Inflammatory macrophage treated with lipopolysaccharide for 1 hour (primary cell): ENCODE measurements at regions not wholly inside any gene's neighbourhood (a gene's known extent, or its start where the extent isn't known, plus 50 kb on each side); places are given as distances from the start of the nearest gene placed in this dataset.
"Not testable (repeated sequence)": the region's sequence is repeated elsewhere in the genome, so short reads cannot be mapped to it uniquely, and the experiment has no call there.

Source experiments
- DNase-seq, 2 donors: peaks; one replicate each; pipeline ENCODE4 v3.0.0-alpha.2; 2020 to 2022

DNA sequence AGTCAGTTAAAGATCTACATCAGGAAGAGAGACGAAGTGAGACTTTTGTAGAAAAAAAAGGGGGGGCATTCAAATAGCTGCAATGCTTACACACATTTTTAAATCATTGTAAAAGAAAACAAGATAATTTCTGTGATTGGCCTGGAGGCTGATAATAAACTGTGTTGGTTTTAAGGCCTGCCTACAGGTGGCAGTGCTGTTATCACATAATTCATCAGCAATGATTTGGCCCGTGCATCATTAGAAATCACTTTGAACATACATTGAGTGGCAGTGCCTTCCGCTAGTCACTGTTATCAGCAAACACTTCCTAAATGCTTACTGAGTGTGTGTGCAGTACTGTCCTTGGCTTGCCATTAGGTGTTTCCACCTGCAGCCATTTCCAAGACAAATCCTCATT is 831.9 kb downstream of the TRIML1 start:
- DNase-seq = no peak

DNA sequence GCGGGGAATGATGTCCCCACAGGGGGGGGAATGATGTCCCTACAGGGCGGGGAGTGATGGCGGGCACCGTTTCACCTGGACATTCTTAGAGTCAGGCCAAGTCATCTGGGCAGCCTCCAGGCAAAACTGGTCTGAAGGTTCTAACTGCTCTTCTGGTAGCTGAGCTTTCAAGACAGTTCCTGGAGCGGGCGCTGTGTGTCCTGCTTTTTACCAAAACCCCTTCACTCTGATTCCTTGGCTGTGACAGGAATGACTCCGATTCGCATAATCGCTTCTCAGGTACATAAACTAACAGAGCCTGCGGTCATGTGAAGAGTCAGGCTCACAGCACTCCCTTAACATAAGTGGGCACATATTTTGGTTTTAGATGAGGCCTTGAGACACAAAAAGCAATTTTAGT is 836.0 kb downstream of the TRIML1 start:
- no peak for DNase-seq

DNA sequence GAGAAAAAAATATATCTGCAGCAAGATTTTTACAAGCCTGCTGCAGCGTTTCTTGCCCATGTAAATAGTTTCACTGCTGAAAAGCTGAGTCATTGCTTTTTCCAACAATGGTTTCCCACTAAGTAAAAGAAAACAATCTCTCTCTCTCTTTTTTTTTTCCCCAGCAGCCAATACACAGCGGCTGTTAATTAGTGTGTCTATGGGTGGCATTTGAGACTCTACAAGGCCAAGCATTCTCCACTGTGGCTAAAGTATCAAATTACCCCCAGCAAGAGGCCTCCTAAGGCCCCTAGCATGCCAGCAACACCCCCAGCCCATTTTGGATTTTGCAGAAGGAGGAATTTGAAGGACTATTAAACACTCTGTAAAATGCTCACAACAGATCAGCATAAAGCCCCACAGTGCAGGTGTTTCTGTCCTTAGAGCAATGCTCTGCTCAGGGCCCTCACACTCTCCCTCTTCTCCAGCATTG is 837.4 kb downstream of the TRIML1 start:
- no peak for DNase-seq

DNA sequence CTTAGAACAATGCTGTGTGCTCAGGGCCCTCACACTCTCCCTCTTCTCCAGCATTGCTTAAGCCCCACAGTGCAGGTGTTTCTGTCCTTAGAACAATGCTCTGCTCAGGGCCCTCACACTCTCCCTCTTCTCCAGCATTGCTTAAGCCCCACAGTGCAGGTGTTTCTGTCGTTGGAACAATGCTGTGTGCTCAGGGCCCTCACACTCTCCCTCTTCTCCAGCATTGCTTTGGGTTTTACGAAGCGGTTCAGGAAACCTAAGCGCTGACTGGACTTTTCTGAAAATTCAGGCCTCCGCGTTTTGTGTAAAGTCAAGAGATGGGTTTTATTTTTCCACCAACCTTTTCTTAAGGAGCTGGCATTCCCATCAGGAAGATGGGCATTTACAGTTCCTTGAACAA is 838.0 kb downstream of the TRIML1 start:
- DNase-seq = not testable (repeated sequence)

DNA sequence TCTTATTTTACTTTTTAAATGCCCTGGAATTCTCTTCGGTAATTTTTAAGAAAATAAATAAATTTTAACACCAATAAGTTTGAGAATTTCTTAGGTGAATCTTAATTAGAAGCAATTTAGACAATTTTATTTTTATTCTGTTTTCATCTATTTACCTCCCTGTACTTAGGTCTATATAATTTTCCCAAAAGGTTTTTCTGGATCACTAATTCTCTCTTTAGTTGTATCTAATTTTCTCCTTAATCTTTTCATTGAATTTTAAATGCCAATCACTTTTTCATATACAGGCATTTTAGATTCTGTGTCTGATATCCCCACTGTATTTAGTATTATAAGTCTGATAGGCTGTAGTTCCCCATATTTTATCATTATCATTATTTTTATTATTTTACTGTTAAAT is 845.3 kb downstream of the TRIML1 start:
- no peak for DNase-seq

DNA sequence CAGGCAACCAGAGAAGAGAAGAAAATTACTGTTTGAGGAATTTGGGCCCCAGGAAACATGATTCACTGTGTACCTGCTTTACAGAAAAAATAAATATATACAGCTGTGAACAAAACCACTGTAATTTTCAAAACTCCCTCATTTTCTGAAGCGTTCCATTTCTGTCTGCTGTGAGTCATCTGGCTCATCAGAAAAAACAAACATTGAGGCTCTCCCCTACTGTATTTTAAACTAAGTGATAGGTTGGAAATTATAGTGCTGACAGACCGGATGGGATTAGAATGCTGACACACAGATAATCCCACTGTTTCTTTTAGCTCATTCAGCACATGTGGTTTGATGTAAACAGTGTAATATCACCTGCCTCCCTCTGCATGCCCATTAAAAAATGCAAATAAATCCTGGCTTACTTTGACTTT is 847.0 kb downstream of the TRIML1 start:
- DNase-seq = no peak

DNA sequence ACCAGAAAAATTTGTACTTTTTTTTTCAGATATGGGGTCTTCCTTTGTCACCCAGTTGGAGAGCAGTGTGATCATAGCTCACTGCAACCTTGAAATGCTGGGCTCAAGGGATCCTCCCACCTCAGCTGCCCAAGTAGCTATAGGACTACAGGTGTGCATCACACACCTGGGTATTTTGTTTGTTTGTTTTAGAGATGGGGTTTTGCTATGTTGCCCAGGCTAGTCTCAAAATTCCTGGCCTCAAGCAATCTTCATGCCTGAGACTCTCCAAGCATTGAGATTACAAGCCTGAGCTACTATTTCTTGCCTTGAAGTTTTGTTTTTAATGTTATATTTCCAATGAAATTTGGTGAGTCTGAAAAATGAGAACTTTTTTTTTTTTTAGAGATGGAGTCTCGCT is 847.8 kb downstream of the TRIML1 start:
- no peak for DNase-seq

DNA sequence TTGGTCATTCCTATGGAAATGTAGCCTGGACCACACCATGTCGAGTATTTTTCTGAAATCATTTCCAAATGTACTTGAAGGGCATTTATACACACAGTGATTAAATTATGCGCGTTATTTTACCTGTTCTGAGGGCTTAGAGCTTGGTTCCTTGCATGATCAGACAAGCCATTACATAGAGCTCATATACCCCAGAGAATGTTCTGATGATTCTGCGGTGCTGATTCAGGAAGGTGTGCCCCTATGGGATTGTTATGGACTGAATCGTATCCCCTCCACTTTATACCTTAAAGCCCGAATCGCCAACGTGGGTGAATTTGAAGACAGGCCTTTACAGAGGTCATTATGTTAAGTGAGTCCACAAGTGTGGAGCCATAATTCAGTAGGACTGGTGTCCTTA is 848.9 kb downstream of the TRIML1 start:
- DNase-seq = no peak

DNA sequence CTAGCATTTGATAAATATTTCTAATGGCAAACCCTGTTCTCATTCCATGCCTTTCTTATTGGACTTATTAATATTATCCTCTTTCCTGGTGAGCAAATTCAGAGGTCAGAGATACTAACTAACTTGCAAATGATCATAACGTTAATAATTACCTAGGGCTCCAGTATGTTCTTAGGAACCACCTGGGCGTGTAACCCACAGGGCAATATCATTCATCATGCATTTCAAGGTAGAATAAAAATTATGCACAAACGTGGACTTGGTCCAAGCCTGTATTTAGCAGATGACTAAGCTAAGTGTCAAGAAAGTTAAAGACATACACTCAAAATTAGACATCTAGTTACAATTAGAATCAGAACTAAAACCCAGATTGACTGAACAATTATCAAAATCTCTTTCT is 850.1 kb downstream of the TRIML1 start:
- DNase-seq = no peak

DNA sequence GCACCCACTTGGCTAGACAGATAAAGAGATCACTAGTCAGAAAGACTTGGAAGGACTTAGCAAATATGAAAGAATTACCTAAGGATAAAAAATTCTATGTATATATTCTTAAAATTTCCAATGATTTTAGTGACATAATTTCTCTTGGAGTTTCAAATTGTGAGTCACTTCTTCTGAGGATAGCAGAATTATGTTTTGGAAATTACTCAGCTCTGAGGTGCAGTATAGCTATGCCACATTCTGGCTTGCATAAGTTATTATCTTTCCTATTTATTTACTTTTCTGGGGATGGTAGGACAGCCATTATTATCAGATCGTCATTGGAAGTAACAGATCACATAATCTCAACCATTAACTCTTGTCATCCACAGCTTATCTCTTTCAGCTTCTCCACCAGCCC is 853.5 kb downstream of the TRIML1 start:
- no peak for DNase-seq

DNA sequence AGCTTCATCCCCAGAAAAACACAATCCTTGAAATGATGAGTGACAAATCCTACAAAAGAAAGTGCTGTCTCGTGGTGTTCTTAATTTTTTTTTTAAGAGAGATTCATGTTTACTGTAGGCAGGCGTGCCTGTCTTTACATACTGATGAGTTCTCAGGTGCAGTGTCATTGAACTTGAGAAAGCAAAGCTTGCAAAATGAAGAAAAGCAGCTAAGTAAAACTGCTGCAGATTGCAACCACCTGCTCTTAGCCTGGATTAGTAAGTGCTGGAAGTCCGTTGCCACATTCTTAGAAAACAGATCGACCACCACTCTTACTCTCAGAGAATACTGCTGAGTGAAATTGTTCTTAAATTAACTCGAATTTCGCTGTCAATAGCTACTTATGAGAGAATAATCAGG is 854.6 kb downstream of the TRIML1 start:
- no peak for DNase-seq

DNA sequence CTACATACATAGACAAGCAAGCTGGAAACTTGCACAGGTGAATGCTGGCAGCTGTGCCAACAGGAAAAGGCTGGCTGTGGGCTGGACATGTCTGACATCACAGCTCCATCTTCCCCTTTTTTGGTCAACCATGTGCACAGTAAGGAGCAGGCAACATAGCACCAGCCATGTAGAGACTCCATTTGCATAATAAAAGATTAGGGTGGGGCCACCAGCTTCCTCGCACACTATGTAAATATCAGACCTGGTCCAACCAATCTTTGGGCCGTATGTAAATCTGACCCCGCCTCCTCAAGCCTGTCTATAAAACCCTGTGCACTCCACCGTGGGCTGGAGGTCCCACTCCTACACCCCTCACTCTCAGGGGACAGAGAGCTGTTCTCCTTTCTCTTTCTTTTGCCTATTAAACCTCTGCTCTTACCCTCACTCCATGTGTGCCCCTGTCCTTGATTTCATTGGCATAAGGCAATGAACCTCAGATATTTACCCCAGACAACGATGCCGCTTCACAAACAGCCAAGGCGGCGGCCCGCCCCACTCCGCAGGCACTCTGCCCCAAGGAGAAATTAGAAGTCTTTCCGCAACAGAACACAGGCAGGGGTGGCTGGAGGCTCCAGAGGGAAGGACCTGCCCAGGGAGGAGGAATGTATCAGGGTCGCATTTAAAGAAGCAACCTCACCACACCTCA is 862.2 kb downstream of the TRIML1 start:
- DNase-seq = no peak

DNA sequence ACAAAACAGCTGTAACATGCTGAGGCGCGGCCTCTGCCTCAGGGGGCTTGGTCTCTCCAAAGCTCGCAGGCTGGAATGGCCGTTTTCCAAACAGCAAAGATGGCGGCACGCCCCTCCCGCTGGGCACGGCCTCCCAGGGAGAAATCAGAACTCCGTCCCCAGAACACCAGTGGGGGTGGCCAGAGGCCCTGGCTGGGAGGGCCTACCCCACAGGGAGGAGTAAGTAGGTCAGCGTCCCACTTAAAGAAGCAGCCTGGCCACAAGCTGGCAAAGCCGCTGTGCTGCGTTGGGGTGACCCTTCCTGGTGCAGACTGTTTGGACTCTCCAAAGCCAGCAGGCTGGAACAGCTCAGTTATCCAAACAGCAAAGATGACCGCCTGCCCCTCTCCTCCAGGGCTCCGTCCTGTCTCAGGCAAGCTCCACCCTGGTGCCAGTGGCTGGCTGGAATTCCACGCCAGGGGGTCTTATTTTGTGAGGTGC is 862.8 kb downstream of the TRIML1 start:
- no peak for DNase-seq

DNA sequence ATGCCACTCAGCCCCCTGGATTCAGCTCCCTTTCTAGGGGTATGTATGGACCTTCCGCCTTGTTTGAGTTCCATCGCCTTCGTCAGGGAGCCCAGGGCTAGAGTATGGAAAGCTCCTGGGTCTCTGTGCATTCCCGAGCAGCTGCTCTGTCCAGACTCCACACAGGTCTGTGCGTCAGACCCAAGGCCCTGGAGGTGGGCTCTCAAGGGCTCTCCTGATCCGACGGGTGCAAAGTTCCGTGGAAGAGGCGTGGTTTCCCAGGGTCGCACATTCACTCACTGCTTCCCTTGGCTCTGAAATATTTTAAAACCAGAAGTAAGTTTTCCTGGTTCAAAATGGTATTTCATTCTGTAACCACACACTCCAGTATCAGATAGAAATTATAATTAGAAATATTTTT is 863.2 kb downstream of the TRIML1 start:
- DNase-seq = no peak

DNA sequence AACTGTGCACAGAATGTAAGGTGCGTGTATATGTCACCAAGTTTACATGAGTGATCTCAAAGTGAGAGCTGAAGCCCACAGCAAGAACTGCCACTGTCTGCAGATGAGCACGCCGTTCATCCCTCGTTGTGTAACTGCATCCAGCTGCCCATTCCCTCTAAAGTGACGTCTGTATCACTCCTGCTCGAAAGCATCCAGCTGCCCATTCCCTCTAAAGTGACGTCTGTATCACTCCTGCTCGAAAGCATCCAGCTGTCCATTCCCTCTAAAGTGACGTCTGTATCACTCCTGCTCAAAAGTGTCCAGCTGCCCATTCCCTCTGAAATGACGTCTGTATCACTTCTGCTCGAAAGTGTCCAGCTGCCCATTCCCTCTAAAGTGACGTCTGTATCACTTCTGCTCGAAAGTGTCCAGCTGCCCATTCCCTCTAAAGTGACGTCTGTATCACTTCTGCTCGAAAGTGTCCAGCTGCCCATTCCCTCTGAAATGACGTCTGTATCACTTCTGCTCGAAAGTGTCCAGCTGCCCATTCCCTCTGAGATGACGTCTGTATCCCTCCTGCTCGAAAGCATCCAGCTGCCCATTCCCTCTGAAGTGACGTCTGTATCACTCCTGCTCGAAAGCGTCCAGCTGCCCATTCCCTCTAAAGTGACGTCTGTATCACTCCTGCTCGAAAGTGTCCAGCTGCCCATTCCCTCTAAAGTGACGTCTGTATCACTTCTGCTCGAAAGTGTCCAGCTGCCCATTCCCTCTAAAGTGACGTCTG is 871.4 kb downstream of the TRIML1 start:
- DNase-seq = not testable (repeated sequence)

DNA sequence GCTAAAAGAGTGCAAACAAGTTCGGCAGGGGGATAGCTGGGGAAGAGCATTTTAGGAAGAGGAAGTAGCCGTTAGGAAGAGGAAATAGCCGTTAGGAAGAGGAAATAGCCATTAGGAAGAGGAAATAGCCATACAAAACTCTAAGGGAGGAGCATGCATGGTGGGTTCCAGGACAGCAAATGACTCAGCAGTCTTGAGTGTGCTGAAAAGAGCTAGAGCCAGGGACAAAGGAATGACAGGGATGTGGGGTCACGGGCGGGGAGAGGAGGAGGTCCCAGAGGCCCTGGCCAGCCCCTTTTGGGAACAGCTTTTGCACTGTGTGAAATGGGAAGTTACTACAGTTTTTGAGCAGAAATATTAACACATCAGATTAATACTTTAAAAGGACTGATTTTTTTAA is 882.6 kb downstream of the TRIML1 start:
- DNase-seq = no peak

DNA sequence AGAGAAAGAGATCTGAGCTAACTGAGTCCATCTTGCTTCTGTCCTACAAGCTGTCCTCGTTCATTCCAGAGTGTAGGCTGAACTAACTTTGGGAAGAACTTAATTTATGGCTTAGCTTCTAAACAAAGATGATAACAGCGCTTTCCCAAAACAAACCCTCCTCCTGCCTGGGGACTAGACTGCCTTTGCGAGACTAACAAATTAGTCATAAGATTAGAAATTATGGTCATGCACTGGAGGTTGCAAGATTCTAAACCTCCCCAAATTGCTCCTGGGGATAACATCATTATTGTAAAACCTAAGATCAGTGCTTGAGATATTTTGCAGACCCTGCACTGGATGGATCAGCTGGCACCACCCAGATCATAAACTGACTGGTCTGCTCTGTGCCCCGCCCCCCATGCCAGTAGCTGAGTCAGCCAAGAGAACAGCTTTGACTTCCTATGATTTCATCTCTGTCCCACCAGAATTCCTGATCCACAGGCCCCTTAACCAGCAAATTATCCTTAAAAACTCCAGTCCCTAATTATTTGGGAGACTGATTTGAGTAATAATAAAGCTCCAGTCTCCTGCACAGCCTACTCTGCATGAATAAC is 883.3 kb downstream of the TRIML1 start:
- DNase-seq = no peak

DNA sequence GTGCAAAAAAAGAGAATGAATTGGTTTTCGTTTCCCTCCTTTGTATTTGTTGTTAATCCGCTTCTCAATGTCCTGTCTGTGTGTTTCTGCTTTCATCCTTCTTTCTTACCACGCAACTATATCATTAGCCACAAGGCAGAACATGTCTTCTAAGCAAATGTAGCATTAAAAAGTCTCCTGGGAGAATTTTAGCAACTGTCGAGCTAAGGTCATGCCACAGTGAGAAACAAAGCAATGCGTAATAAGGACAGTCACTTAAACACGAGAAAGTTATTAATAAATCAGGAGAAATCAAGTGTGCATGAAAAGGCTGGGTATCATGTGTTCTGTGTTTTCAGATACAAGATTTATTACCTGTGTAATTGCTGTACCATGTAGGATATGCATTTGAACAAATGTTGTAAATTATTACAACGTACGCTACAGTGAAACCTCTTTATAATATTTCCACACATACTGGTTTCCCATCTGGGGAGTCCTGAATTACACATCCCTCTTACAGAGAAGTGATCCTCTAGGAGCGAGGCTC is 890.8 kb downstream of the TRIML1 start:
- DNase-seq = no peak

DNA sequence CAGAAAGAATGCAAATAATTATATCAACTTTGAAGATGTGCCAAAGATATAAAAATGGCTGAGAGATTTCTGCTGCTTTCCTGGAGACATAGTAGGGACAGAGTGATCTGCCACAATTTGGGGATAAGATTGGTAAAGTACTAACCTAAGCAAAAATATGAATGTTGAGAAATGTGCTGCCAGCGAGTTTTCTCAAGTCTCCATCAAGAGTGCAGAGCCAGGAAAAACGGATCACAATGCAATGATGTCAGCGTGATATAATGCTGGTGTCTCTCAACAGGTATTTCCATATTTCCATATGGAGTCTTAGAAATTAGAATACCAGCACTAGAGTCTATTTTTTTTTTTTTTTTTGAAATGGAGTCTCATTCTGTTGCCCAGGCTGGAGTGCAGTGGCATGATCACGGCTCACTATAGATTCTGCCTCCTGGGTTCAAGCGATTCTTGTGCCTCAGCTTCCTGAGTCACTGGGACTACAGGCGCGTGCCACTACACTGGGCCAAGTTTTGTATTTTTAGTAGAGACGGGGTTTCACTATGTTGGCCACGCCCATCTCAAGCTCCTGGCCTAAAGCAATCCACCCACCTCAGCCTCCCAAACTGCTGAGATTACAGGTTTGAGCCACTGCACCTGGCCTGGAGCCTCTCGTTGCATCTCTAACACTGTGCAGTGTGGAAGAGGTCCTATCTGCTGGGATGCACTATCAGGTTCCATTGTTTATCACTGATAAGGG is 893.5 kb downstream of the TRIML1 start:
- no peak for DNase-seq

DNA sequence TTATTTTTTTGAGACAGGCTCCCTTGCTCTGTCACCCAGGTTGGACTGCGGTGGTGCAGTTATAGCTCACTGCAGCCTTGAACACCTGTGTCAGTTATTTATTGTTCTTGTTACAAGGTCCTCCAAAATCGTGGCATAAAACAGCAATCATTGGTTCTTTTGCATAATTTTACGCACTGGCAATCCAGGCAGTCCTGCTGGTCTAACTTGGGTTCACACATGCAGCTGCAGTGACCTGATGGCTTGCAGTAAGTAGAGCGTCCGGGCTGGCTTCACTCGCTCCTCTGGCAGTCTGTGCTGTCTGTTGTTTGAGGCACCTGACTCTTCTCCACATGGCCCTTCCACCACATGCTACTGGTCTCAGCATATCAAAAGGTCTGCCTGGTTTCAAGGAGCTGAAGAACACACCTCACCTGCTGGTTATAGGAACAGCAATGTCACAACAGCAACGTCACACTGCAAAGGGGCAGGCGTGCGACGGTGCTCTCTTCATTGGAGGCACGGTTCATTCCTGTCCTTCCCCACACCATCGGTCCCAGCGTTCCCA is 894.6 kb downstream of the TRIML1 start:
- no peak for DNase-seq

DNA sequence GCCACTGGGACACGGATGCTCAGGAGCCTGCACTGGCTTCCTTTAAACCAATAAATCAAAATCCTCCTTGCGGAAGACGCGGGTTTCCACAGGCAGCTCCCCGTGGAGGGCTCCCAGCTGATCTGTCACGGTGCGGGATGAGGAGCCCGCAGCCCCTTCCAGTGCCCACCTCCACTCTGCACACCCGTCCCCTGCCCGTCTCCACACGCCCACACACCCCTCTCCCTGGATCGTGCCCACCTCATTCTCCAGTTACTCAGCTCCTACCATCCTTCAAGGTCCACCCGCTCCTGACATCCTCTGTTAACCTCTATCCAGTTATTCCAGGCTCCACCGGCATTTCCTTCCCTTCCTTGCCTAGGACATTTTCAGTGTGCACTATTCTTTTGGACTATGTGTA is 895.9 kb downstream of the TRIML1 start:
- no peak for DNase-seq

DNA sequence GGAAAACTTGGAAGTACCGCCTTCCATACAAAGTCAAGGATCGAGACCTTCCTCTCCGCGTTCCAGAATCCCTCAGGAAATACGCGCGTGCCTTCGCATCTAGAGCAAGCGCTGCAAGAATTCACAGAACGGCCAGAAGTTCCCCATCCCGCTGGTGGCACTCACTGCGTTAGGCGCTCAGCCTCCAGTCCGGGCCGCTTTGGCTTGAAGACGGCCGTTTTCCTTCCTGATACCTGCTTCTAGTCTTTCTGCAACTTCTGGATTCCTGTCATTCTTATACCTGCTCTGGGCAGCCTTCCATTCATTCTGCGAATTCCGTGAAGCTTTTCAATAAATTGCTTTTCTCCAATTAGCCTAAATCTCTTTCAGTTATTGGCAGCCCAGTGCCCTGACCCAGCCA is 896.4 kb downstream of the TRIML1 start:
- DNase-seq = no peak

DNA sequence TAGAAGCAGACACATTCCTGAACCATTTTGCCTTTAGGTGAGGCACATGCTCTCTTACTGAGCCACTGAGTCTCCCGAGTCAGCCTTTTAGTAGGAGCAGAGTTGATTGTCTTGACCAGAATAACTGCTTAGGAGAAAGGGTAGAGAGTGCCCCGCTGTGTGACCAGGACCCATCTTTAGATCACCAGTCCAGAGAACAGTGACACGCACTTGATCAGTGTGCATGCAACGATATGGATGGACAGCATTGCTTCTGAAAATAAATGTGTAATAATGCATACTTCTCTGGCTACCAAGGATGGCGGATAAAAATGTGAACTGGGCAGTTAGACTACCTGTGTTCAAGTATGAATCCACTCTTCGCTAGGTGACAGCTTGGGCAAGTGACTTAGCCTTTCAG is 897.7 kb downstream of the TRIML1 start:
- DNase-seq = no peak
